NCI-H2171 treated with DMSO at 0.1 percent for 48 hours (cell line): ENCODE measurements at regions not wholly inside any gene's neighbourhood (a gene's known extent, or its start where the extent isn't known, plus 50 kb on each side); places are given as distances from the start of the nearest gene placed in this dataset.
"Not testable (repeated sequence)": the region's sequence is repeated elsewhere in the genome, so short reads cannot be mapped to it uniquely, and the experiment has no call there.

Source experiments
- DNase-seq: peaks from one replicate; lab custom pipeline; 2025; lab: John Stamatoyannopoulos, UW

- DNase-seq, result no peak
These were observed 472.9 kb downstream of the MATN1 start for GRCh38 chr1:30250338-30250983.

- DNase-seq, result no peak
These were observed 473.7 kb downstream of the MATN1 start for GRCh38 chr1:30249446-30250337.

- DNase-seq, result no peak
These were observed 474.6 kb downstream of the MATN1 start for GRCh38 chr1:30248774-30249173.

- no peak for DNase-seq
These were observed 475.0 kb downstream of the MATN1 start for GRCh38 chr1:30248373-30248772.

- no peak for DNase-seq
These were observed 478.6 kb downstream of the MATN1 start for GRCh38 chr1:30244801-30245200.

- DNase-seq, result no peak
These were observed 480.5 kb downstream of the MATN1 start for GRCh38 chr1:30242722-30243457.

GRCh38 chr1:30242168-30242567 lies 481.2 kb downstream of the MATN1 start:
- DNase-seq, result no peak

- no peak for DNase-seq
These were observed 481.7 kb downstream of the MATN1 start for GRCh38 chr1:30241681-30242080.

- DNase-seq, result no peak
These were observed 489.3 kb downstream of the MATN1 start for GRCh38 chr1:30234091-30234490.

GRCh38 chr1:30232288-30232899 lies 491.0 kb downstream of the MATN1 start:
- DNase-seq, result no peak

- DNase-seq, result no peak
These were observed 493.4 kb downstream of the MATN1 start for GRCh38 chr1:30229960-30230359.

GRCh38 chr1:30229557-30229956 lies 493.8 kb downstream of the MATN1 start:
- DNase-seq, result no peak

GRCh38 chr1:30226648-30227047 lies 496.7 kb downstream of the MATN1 start:
- DNase-seq, result no peak

- DNase-seq, result peak; percentile 7
These were observed 498.0 kb downstream of the MATN1 start for GRCh38 chr1:30225357-30225756.

GRCh38 chr1:30219675-30220074 lies 503.7 kb downstream of the MATN1 start:
- DNase-seq, result no peak

- peak; percentile 26 for DNase-seq
These were observed 504.9 kb downstream of the MATN1 start for GRCh38 chr1:30218438-30218837.

GRCh38 chr1:30216602-30217001 lies 506.8 kb downstream of the MATN1 start:
- no peak for DNase-seq

GRCh38 chr1:30213936-30214335 lies 509.4 kb downstream of the MATN1 start:
- DNase-seq, result no peak

- DNase-seq, result not testable (repeated sequence)
These were observed 515.4 kb downstream of the MATN1 start for GRCh38 chr1:30207962-30208361.

- not testable (repeated sequence) for DNase-seq
These were observed 516.8 kb downstream of the MATN1 start for GRCh38 chr1:30206631-30207030.

GRCh38 chr1:30204916-30205315 lies 518.5 kb downstream of the MATN1 start:
- DNase-seq, result not testable (repeated sequence)

- DNase-seq, result no peak
These were observed 522.4 kb downstream of the MATN1 start for GRCh38 chr1:30201015-30201414.
